HG03280 (cell line): ENCODE measurements at regions not wholly inside any gene's neighbourhood (a gene's known extent, or its start where the extent isn't known, plus 50 kb on each side); places are given as distances from the start of the nearest gene placed in this dataset.

Experiments used
- ATAC-seq: cut with Tn5 transposase; IDR thresholded peaks from one replicate; pipeline ENCODE4 v1.9.1; 2021; ENCODE audit warnings: mild to moderate bottlenecking, moderate library complexity; ENCODE audit not compliant: unreplicated experiment

DNA sequence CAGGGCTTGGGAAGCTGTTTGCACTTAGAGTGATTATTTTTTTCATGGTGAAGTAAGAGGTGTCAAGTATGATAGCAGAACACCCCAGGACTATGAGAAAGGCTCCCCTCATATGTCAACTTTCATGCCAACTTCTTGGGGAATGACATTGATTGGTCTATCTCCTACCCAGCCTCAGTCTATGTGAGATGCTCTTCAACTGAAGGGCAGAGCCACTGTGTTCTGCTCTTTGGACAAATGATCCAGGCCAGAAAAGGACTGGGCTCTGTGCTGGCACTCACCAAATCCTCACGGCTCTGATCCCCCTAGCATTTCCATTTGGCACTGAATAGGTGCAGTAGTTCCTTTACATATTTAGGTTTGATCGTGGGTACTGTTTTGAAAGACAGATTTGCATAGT lies 151.1 kb downstream of the DMRT2 start:
- no peak for ATAC-seq

DNA sequence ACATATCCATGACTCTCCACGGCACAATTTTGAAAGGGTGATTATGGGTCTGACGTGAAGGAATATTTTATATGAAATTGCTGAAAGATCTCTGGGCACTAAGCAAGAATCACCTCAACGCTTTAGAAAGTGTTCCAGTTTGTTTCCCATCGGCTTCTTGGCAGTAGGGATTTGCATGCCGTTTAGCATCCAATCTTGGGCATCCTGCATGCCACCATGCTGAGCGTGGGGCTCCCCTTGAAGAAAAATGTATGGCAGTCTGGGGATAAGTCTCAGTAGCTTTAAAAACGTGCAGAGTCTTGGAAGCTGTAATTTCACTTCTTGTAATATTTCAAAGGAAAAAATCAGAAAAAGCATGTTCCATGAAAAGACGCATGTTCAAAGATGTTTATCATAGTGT lies 151.7 kb downstream of the DMRT2 start:
- ATAC-seq: no peak

DNA sequence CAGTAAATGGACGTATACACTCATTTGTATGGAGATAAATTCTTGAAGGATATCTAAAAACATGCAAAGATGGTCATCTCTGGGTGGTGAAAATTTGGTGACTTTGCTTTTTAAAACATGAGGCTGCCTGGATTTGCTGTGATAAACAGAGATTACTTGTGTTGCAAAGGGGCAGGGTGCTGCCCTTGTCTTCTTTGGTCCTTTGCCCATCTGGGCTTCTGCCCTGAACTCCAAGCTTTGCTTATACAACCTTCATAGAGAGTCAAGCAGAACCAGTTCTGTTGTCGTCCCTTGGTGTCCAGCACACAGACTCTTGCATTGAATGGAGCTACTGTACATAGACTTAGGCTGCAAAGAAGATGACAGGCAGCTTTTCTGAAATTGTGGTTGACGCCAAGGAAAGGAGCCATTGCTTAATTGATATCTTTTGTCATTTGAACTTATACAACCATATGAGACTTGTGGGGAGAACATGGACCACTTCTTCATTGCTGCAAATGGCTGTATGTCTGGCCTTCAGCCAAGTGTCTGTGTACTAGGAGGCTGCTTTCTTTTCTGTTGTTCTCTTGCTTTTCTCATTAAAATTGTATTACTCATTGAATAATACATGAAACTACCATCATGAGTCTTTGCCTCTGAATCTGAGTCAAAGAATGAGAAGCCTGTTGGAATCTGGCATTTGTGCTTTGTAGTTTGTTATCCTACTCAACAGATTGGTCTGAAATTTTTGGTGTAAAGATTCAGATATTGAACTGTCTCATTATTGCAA lies 152.5 kb downstream of the DMRT2 start:
- ATAC-seq: no peak

DNA sequence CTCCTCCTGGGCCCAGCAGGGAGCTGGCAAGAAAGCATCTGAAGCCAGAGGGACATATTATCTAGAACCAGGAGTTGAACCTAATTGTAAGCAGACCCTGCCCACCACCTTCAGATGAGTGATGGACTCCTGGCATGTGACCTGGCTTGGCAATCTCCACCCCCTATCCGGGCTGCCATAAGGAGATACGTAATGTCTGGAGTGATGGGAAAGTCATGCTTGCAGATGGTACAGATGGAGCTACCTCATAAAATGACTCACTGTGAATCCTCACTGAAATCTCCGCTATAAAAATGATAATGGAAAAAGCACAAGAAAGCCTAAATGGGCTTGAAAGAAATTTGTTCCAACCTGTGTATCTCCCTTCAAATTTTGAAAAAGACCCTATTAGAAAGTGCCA lies 157.5 kb downstream of the DMRT2 start:
- ATAC-seq: no peak

DNA sequence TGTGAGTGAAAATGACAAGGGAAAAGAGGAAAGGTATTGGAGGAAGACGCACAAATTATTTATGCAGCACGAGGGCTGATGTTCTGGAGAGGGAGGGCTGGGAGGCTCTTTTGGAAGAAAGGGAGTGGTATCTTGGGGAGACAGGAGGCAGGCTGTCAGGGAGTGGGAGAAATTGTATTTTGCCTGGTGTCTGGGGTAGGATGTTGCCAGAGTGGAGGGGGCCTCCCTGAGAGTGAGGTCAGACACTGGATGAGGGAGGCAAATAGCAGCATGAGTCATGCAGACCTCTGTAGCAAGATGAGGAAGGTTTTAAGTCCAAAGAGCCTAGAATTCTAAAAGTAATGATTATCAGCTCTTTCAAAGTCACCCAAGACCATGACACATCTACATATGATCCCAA lies 158.0 kb downstream of the DMRT2 start:
- ATAC-seq: no peak

DNA sequence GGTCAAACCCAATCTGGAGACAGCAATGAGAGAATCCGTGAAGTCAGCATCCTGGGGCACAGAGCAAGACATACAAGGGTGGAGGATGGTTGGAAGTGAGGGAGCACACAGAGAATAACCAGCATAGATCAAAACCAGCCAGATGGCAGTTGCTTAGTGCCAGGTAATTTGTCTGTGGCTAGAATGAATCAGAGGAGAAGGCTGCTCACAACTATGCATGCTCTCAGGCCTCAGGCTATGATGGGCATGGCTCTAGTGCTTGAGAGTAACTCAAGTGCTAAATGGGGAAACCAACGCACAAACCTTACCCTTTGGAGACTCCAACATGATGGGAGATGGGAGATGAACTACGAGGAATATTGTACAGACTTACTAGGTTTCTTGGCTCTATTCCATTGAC lies 160.8 kb downstream of the DMRT2 start:
- ATAC-seq: no peak

DNA sequence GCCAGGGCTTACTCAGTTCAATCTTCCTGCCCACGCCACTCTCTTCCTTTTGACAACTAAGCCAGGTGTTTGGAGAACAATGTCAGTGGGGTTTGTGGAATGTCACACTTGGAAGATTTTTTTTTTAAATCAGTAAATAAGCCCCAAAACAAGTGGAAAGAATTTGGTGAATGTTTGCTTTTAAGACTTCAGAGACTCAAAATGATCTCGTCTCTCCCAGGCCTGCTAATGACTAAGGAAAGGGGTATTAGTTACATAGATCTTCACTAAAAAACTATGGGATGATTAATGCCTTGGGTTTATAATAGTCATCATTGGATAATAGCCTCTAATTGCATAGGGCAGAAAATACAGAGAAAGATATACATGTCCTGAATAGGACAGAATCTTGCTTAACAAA lies 166.4 kb downstream of the DMRT2 start:
- no peak for ATAC-seq

DNA sequence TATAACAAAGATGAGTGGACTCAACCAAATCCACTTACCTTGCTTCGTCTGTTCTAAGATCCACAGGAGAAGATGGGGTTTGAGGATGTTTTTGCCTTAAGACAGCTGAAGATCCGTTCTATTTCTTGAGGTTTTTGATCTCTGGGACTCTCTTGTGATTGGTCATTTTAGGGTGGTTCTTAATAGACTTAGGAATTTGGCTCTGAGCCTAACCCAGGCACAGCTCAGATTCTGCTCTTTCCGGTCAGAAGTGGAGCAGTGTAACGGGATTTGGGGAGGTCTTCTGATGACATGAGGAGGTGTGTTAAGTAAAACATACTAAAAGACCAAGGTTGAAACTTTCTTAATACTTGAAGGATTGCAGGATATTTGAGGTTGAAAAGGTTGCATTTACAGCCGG lies 166.9 kb downstream of the DMRT2 start:
- no peak for ATAC-seq

DNA sequence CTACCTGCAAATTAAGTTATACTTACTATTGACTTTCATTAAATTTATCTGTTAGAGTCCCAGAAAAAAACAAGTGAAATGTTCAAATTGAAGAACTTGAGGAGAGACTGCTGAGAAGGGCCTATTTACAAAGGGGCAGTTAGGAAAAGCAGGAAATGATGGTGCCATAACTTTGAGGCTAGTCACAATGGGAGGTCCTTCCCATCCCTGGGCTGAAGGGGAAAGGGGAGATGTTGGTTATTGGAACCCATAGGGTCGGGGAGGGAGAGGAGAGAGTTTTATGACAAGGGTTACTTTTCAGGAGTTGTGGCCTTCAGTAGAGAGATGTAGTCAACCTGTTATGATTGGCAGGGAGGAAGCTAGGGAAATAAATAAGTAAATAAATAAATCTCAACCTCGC lies 169.1 kb downstream of the DMRT2 start:
- ATAC-seq: no peak

DNA sequence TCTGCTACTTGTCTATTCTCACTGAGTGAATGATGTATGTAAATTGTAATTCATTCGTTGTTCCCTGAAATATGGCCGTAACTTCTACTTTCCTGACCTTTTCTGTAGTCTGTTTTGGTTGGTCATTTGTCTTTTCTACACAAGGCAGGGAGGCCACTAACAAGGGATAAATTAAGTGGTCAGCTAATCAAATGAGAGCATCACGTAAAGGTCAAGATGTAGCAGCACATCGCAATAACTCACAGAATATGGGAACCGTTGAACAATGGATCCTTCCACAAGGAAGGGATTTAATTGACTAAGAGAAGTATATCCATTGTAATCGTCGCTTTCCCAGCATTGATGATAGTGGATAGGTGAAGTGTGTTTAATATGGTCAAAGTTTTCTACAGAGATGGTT lies 171.1 kb downstream of the DMRT2 start:
- ATAC-seq: no peak

DNA sequence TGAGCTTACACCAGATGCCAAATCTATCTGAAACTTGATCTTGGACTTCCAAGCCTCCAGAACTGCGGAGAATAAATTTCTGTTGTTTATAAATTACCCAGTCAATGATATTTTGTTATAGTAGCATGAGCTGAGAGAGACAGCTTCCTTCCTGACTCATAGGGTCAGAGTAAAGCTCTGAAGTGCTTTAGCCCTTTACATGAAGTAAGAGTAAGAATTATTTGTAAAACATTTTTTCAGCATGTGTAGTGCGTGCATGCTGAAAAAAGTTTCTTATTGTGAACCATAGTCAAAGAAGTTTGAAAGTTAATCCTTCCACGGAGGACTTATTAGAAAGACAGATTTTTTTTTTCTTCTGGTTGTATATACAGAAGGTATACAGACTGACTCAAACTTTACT lies 172.4 kb downstream of the DMRT2 start:
- ATAC-seq: no peak

DNA sequence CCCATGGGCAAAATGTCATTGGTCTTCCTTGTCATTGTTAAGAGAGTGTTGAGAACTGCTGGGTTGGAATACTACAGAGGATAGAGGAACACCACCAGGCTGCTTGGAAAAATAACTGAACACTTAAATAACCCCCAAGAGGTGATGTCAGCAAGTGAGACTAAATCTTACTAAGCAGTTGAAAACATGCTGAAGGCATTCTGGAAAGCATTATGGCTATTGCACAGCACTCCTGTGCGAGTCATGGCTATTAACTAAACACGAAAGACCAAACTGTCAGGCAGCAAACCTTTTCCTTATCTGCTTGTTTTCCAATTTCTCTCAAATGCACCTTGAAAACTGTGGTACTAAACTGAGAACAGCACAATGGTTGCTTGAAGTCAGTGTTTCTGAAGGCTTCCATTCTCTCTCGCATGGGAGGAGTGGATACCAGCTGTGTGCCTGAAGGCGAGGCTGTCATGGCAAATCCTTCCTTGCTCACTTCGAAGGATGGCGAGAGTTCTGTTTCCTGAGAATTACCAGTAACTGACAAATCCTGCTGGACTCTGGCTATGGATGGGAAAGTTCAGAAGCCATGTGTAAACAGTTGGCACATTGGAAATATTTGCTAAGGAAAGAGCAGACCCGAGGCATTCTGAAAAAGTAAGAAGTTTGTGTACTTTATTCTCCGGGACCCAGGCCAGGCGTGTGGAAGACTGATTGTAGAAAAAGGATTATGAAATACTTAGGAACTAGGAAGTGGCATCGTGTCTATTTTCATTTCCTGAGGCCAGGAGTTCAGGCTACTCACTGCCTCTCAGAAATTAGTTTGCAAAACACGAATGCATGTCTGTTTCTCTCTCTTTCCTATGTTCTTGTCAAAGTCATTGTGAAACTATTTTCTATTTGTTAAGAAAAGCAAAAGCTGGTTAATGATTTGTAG lies 182.1 kb downstream of the DMRT2 start:
- no peak for ATAC-seq

DNA sequence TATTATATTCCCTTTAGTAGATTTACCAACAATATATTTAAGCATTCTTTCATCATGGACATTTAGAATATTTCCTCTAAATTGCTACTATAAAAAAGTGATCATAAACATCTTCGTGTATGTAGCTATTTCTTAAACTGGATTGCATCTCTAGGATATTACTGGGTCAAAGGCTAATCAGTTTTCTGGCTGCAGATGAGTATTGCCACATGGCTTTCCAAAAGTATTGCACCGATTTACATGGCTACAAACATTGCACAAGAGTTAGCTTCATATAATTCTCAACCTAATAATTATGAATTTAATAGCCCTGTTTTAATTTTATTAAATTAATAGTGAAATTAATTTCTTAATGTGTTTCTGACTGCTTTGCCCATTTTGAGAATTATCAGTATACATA lies 183.4 kb downstream of the DMRT2 start:
- ATAC-seq: no peak

DNA sequence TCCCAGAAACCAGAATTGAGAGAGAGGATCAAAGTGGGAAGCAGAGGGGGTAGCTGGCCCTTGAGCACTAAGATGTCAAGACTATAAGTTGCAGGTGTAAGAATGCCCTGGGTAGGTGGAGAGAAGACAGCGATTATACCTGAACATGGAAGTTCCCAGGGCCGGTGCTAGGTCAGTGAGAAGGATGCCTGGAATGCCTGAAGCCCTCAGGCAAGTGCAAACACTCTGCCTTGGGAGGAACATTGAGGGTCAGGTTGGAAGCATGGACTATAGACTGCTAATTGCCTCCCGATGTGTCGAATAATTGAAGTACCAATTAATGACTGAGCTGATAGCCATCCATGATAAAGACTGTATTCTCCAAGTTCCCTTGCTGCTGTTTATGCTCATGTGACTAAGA lies 185.5 kb downstream of the DMRT2 start:
- no peak for ATAC-seq

DNA sequence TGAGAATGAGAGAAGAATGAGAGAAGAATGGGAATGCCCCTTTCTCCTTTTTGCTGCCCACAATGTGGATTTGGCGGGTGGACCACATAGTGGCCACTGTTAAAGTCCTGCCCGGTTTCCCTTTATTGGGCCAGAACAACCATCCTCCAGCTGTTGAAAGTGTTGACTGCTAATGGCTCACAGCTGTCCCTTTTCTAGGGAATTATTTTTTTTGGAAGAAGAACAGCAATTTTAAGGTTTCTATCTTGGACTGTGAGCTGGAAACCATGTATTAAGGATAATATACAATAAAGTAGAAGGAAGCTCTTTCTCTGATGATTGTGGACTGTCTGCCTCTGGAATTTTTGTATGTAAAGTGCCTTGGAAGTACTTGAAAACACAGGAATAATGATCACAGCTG lies 185.9 kb downstream of the DMRT2 start:
- no peak for ATAC-seq

DNA sequence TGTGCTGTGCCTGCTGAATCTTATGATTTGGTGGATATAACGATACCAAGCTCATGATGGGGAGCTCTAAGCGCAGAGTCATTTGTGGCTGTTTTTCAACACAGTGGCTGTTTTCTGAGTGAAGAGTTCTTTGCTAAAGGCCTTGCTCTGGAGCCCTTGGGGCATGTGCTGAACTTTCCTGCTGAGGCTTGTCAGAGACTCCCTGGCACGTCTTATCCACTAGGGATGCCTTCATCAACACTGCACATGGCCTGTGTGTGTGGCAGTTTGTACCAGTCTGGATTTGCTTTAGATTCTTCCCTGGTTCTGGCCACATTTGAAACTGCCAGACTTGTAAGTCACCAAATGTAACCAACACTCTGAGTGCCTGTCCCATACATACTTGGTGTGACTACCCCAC lies 188.2 kb downstream of the DMRT2 start:
- no peak for ATAC-seq

DNA sequence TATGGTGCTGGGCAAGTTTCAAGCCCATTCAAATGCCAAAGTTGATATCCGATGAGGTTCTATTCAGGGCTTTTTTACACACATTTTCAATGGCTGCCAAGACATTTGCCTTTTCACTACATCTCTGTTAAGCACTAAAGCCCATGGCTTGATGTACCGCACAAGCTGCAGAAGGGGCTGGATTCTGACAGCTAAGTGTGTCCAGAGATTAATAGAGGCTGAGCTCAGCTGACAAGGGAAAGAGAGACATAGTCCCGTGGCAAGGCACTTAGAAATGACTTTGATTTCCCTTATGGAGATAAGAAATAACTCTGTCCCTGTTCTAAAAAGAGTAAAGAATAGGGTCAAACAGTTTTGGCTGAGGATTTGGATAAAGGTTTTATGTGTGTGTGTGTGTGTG lies 198.6 kb downstream of the DMRT2 start:
- no peak for ATAC-seq

DNA sequence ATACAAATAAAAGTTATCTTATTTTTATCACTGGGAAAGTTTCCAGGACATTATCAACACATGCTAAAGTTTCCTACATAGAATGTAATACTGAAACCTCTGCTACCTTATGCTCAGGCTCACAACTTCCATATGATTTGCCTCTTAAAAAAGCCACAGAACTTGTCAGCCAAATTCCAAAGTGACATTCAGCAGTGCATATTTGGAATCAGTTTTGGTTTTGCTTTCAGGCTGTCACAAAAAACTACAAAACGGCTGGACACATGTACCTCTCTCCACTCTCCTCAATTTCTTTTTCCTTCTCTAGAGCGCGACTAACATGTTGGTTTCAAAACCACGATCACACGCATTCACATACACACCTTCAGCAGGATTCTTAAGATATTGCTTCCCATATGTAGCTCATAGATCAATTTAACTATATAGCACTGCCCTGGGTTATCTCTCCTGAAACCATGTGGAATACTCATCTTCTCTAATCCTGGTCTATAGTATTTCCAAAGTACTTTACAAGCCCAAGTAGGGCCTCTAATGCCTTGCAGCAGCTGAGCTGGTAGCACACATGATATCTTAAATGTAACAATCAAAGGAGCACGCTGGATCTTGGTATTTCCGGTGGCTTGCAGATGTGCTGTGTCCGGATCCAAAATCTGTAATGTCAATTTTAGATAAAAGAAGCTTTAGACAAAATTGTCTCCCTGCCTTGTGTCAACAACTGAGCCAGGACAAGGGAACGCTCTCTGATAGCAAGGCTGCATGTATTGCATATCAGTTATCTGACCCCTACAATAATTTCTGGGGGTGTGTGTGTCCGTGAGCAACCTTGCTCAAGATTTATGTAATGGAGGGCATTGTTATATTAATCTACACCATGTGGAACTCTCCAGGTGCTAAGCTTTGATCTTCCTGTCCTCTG lies 203.2 kb downstream of the DMRT2 start:
- no peak for ATAC-seq

DNA sequence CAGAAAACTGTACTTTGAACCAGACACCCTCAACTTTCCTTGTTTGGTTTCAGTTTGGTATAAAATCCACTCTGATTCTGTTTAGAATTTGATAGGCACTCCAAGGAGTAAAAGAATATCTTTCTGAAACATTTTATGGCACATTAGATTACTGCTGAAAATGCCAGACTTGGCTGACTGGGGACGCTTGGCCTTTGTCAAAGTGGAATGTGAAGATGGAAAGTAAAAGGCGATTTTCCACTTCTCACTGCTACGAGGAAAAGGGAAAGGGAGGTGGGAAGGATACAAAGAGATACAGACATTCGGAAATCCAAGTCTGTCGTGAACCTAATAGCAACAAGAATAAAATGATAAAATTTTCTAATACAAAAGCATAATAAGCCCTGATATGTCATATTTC lies 203.9 kb downstream of the DMRT2 start:
- no peak for ATAC-seq

DNA sequence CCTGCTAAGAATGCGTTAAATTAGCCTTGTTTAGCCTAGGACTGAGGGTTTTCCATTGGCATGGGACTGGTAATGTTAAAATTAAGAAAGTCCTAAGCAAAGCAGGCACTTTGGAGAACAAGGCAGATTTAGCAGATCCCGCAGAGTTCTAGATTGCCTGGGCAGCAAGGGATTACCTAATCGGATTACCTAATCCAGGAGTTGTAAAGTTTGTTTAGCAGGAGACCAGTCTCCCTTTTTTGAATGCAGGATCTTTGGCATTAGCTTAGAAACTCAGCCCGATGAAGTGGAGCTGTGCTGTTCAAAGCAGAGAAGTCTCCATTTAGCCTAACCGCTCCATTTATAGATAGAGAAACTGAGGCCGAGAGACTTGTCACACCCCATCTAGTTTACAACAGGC lies 206.0 kb downstream of the DMRT2 start:
- no peak for ATAC-seq

DNA sequence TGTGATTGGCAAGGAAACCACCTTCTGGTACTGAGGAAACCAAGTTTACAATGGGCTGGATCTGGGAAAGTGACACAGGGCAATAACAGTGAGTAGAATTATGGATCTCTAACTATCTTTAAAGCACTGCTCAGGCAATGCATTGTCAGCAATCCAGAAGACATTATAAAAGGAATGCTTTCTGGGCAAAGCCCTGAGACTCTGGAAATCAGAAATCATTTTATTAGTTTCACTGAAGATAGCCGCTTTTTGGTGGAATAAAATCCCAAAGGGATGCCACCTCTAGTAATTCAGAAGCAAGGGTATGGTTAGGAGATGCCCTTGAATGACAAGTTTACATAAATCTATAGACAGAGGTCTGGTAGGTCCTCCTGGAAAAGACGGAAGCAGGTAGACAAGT lies 211.1 kb downstream of the DMRT2 start:
- no peak for ATAC-seq
